ENCODE measurements at regions not wholly inside any gene's neighbourhood (a gene's known extent, or its start where the extent isn't known, plus 50 kb on each side); places are given as distances from the start of the nearest gene placed in this dataset.

- TF ChIP-seq ZNF687 (CRISPR knock-in tag; IDR thresholded peaks at IDR 0.05) (peak; percentile 80), RBFOX2 (IDR thresholded peaks at IDR 0.05; ENCODE audit: low read depth, low read length) (no peak), HOXA7 (CRISPR knock-in tag; IDR thresholded peaks at IDR 0.05) (no peak), NR0B2 (CRISPR knock-in tag; IDR thresholded peaks at IDR 0.05) (no peak), SNAPC2 (CRISPR knock-in tag; IDR thresholded peaks at IDR 0.05) (no peak), UBTF (CRISPR knock-in tag; IDR thresholded peaks at IDR 0.05) (0 out of 2 replicates have a peak, but pooled peaks have one; percentile 25), JUNB (CRISPR knock-in tag; IDR thresholded peaks at IDR 0.05; ENCODE audit: borderline replicate concordance) (no peak), HDAC1 (CRISPR knock-in tag; IDR thresholded peaks at IDR 0.05) (peak; percentile 29; the same call in 1 of the 2 replicates), ZNF609 (CRISPR knock-in tag; IDR thresholded peaks at IDR 0.05; ENCODE audit: borderline replicate concordance) (no peak), SRSF4 (IDR thresholded peaks at IDR 0.05; ENCODE audit: low read depth, low read length, poor library complexity, severe bottlenecking) (no peak), ZNF614 (CRISPR knock-in tag; IDR thresholded peaks at IDR 0.05; ENCODE audit: borderline replicate concordance) (no peak), PLSCR1 (CRISPR knock-in tag; IDR thresholded peaks at IDR 0.05; ENCODE audit: borderline replicate concordance) (no peak), PHF5A (CRISPR knock-in tag; IDR thresholded peaks at IDR 0.05; ENCODE audit: low read depth, unreplicated experiment) (no peak), ZNF709 (CRISPR knock-in tag; IDR thresholded peaks at IDR 0.05) (no peak)
These were observed 149.9 kb upstream of the AFDN start (continued) for GRCh38 chr6:167676666-167677421.
